ENCODE measurements at regions not wholly inside any gene's neighbourhood (a gene's known extent, or its start where the extent isn't known, plus 50 kb on each side); places are given as distances from the start of the nearest gene placed in this dataset.

GRCh38 chr6:40049128-40049527, 114.9 kb upstream of the MOCS1 start:
- no peak for DNase-seq
- no peaks in the 10 kb centered on the region for H3K9me3 ChIP-seq
- no peaks in the 10 kb centered on the region for H3K4me1 ChIP-seq
- no peaks in the 10 kb centered on the region for H3K36me3 ChIP-seq
- TF ChIP-seq, protein P1, sequence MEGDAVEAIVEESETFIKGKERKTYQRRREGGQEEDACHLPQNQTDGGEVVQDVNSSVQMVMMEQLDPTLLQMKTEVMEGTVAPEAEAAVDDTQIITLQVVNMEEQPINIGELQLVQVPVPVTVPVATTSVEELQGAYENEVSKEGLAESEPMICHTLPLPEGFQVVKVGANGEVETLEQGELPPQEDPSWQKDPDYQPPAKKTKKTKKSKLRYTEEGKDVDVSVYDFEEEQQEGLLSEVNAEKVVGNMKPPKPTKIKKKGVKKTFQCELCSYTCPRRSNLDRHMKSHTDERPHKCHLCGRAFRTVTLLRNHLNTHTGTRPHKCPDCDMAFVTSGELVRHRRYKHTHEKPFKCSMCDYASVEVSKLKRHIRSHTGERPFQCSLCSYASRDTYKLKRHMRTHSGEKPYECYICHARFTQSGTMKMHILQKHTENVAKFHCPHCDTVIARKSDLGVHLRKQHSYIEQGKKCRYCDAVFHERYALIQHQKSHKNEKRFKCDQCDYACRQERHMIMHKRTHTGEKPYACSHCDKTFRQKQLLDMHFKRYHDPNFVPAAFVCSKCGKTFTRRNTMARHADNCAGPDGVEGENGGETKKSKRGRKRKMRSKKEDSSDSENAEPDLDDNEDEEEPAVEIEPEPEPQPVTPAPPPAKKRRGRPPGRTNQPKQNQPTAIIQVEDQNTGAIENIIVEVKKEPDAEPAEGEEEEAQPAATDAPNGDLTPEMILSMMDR (IDR thresholded peaks at IDR 0.05) = no peak
- no peak for TF ChIP-seq POLR2A (IDR thresholded peaks at IDR 0.05)
- no peak overlapping the region for H3K27ac ChIP-seq
- H3K27me3 ChIP-seq = no peaks in the 10 kb centered on the region
- WGBS, 2 donors = 93 to 95% methylated on average over 4 of the region's 4 CpGs
- H3K4me3 ChIP-seq (replicated peaks in 1 of 3) = no peak overlapping the region
- intact Hi-C loops (cut with DNase I) = no loop called here

DNA sequence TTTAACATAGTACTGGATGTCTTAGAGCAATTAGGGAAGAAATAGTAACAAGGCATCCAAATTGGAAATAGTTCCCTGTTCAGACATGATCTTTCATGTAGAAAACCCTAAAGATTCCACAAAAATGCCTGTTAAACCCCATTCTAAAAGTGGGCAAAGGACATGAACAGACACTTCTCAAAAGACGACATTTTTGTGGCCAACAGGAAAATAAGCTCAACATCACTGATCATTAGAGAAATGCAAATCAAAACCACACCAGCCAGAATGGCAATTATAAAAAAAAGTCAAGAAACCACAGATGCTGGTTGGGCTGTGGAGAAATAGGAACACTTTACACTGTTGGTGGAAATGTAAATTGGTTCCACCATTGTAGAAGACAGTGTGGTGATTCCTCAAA, 109.9 kb upstream of the MOCS1 start:
- DNase-seq = no peak
- Histone ChIP-seq H3K27ac (no peak overlapping the region), H3K27me3 (no peaks in the 10 kb centered on the region), H3K4me3 (replicated peaks in 1 of 3) (no peak overlapping the region), H3K4me1 (no peaks in the 10 kb centered on the region), H3K9me3 (no peaks in the 10 kb centered on the region), H3K36me3 (no peaks in the 10 kb centered on the region)
- 80 to 95% methylated on average over 1 of the region's 1 CpG for WGBS, 2 donors
- intact Hi-C loops (cut with DNase I) = no loop called here
- TF ChIP-seq POLR2A (IDR thresholded peaks at IDR 0.05) = no peak
- TF ChIP-seq, protein P1 (IDR thresholded peaks at IDR 0.05) = no peak

GRCh38 chr6:40042232-40042631, 108.0 kb upstream of the MOCS1 start:
- intact Hi-C loops (cut with DNase I) = no loop called here
- TF ChIP-seq POLR2A (IDR thresholded peaks at IDR 0.05) = no peak
- TF ChIP-seq, protein P1 (IDR thresholded peaks at IDR 0.05) = no peak
- H3K36me3 ChIP-seq = no peaks in the 10 kb centered on the region
- no peak for DNase-seq
- no peaks in the 10 kb centered on the region for H3K4me1 ChIP-seq
- no peak overlapping the region for H3K27ac ChIP-seq
- H3K9me3 ChIP-seq = no peaks in the 10 kb centered on the region
- no peaks in the 10 kb centered on the region for H3K27me3 ChIP-seq
- H3K4me3 ChIP-seq (replicated peaks in 1 of 3) = no peak overlapping the region

GRCh38 chr6:40039042-40039441, 104.8 kb upstream of the MOCS1 start:
- intact Hi-C loops (cut with DNase I) = no loop called here
- Histone ChIP-seq H3K27ac (no peak overlapping the region), H3K36me3 (no peaks in the 10 kb centered on the region), H3K9me3 (no peaks in the 10 kb centered on the region), H3K27me3 (no peaks in the 10 kb centered on the region), H3K4me1 (no peaks in the 10 kb centered on the region), H3K4me3 (replicated peaks in 1 of 3) (no peak overlapping the region)
- 84 to 92% methylated on average over 3 of the region's 3 CpGs for WGBS, 2 donors
- no peak for DNase-seq
- TF ChIP-seq, protein P1 (IDR thresholded peaks at IDR 0.05) = no peak

- H3K27ac ChIP-seq = no peak overlapping the region
- intact Hi-C loops (cut with DNase I) = no loop called here
- DNase-seq = no peak
- no peaks in the 10 kb centered on the region for H3K9me3 ChIP-seq
- TF ChIP-seq, protein P1 (IDR thresholded peaks at IDR 0.05) = no peak
- no peak for TF ChIP-seq POLR2A (IDR thresholded peaks at IDR 0.05)
- no peaks in the 10 kb centered on the region for H3K4me1 ChIP-seq
- no peaks in the 10 kb centered on the region for H3K27me3 ChIP-seq
- no peak overlapping the region for H3K4me3 ChIP-seq (replicated peaks in 1 of 3)
- H3K36me3 ChIP-seq = no peaks in the 10 kb centered on the region
Observed at GRCh38 chr6:40038626-40039025, 104.4 kb upstream of the MOCS1 start.
